NCI-H2227 (cell line): ENCODE measurements at regions not wholly inside any gene's neighbourhood (a gene's known extent, or its start where the extent isn't known, plus 50 kb on each side); places are given as distances from the start of the nearest gene placed in this dataset.
"Not testable (repeated sequence)": the region's sequence is repeated elsewhere in the genome, so short reads cannot be mapped to it uniquely, and the experiment has no call there.

ENCODE experiments used
- DNase-seq: peaks from one replicate; lab custom pipeline; 2025; ENCODE audit not compliant: unreplicated experiment; lab: John Stamatoyannopoulos, UW

DNA sequence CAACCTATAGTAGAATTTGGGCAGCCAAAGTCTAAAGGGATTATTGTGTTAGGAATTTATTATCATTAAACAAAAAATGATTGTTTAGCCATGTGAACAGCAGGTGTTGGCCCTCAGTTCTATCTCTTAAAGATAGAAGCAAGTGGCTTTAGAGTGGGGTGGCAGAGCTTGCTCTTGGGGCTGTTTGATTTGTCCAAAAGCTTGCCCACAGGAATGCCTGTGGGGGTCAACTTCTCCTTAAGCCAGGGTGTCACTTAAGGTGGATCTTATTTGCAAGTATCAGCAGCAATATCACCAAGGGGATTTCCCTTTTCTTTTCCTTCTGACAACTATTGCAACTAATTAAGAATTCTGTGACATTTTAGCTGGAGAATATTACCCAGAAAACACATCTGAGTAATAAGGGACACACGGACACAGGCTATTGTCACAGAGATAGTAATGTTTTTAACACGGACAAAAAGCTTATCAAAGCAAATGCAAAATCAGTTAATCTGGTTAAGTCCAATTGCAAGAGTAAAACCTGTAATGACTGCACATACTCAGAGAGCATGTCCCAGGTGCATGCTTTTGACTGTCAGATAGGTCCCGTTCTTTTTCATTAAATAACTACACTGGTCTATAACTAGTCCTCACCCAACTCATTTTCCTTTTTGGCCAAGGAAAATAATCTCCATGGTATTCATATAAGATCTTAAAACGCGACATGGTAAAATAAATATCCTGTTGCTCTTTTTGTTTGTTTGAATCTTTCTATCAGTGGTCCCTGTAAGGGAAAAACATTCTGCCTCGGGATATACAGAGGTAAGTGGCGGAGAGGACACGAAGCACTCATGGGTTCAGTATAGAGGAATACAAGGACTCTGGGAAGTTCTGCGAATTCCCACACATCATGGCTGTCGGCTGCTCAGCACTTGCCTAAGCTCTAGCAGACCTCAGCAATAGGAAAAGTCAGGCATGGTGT is 172.1 kb upstream of the RFC3 start:
- DNase-seq: no peak

DNA sequence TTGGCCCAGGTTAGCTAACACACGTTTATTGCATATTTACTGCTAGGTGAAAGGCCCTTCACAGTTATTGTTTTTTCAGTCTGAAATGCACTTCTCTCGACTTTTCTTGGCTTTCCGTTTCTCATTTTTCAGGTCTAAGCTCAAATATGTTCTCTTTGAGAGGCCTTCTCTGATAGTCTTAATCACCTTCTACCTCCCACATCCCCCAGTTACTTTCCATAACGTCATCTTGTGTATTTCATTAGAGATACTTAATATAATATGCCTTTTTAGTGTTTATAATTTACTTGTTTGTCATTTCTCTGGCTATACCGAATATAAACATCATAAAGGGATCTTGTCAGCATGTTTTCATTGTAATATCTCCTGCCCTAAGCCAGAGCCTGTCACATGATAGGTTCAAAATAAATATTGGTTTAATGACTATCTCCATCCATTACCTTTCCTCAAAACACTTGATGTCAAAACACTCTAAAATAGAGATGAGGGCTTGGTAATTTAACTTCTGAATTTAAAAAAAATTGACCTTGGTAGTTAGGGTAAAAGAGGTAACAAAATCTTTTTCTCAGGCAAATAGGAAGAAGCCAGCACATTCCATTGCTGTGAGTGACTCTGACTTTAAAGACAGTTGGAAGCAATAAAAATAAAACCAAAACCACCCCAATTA is 168.6 kb upstream of the RFC3 start:
- no peak for DNase-seq

DNA sequence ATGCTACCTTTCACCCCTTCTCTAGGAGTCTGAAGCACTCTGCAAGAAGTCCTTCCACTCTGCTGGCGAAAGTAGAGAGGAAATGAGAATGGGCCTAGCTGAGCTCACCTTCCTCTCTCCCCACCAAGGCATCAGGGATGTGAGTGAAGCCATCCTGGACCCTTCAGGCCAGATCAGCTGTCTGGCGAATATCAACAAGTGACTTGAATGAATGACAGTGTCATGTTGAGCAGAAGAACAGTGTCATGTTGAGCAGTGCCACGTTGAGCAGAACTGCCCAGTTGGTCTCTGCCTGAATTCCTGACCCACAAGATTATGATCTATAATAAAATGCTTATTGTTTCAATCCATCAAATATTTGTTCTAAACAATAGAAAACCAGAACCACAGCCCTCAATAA is 166.2 kb upstream of the RFC3 start:
- DNase-seq: no peak

DNA sequence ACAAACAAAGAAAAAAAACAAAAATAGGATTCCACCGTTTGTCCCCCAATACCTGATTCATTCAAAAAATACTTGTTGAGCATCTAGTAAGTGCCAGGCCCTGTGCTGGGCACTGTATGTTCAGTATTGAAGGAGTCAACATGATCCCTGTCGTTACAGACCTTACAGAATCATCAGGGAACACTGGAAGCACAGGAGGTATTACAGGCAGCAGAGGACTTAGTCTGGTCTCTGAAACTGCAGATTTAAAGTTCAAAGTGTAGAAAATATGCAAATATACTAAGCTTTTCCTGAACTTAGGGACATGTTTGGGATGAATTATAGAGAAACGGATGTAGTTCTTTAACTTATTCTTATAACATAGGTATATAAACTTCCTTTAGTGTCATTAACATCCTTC is 160.7 kb upstream of the RFC3 start:
- no peak for DNase-seq

DNA sequence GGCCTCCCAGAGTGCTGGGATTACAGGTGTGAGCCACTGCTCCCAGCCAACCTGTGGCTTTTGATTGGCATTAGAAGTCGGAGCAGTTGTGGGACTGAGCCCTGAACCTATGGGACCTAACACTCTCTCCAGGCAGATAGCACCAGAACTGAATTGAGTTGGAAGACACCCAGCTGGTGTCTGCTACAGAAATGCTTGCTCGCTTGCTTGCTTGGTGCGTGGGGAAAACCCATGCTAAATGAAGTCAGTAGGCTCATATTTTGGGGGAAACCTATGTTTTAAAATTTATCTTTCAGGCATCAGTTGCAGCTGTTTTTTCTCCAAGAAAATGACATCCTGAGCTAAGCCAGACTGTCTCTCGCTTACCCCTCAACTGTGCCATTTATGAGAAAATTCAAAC is 158.5 kb upstream of the RFC3 start:
- DNase-seq: no peak

DNA sequence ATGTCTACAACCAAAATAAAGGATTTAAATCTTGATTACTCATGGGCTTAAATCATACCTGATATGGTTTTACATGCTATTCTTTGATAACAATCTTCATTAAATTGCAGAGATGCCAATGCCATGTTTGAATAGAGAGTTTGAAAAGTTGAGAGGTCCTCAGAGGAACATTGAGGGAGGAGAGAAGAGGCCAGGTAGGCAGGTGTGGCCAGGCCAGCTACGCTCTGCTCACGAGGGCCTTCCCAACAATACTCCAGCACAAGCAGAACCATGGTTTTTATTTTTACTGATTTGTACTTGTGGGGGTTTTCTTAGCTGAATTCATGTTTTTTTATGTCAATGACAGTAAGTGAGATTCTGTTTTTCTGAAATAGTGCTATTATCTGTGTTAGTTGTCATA is 158.1 kb upstream of the RFC3 start:
- DNase-seq: no peak

DNA sequence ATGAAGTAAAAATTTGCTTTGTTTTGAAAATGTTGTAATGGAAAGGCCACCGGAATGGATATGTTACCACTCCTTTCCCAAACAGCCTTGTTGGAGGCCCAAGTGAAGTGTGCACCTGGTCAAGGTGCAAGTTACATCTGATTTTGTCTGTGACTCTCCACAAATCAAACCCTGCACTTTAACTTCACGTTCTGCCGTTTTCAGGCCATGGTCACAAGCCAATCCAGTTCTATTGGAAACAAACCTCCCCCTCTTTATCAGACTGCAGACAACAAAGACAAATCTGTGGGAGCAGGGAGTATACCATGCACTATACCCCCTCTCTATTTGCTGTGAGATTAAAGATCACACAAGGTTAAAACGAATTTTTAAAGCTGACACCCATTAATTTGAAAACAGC is 155.6 kb upstream of the RFC3 start:
- no peak for DNase-seq

DNA sequence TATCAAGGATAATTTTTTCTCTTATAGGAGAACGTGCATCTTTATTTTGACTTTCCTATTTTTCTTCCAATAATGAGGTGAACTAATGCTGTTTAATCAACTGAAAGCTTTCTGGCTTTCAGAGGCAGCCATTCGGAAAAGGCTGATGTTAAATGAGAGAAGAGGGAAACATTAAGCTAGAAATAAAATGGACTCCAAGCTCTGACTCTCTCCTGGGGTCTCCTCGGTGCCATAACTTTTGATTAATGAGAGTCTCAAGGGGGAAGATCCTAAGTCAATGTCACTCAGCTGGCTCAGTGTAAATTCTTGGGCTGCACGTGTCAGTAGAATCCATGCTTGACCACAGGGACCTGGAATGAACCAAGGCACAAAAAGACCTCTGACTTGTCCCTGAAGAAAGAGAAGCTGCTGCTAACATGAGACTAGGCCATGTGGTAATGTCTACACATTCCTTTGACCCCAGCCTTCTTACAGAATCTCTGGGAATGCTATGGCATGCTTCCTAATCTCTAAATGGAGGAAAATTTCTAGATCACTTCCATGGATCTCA is 152.2 kb upstream of the RFC3 start:
- no peak for DNase-seq

DNA sequence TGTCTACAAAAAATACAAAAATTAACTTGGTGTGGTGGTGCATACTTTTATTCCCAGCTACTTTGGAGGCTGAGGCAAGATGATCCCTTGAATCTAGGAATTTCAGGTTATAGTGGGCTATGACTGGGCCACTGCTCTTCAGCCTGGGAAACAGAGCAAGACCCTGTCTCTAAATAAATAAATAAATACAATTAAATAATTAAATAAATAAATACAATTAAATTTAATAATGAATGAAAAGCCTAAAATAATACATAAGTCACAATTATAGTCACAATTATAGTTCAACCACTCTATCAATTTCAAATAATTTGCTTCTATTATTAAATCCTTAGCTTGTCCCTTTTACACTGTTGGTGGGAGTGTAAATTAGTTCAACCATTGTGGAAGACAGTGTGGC is 146.4 kb upstream of the RFC3 start:
- DNase-seq: no peak

DNA sequence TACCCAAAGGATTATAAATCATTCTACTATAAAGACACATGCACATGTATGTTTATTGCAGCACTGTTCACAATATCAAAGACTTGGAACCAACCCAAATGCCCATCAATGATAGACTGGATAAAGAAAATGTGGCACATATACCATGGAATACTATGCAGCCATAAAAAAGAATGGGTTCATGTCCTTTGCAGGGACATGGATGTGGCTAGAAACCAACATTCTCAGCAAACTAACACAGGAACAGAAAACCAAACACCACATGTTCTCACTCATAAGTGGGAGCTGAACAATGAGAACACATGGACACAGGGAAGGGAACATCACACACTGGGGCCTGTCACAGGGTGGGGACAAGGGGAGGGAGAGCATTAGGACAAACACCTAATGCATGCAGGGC is 145.9 kb upstream of the RFC3 start:
- not testable (repeated sequence) for DNase-seq

DNA sequence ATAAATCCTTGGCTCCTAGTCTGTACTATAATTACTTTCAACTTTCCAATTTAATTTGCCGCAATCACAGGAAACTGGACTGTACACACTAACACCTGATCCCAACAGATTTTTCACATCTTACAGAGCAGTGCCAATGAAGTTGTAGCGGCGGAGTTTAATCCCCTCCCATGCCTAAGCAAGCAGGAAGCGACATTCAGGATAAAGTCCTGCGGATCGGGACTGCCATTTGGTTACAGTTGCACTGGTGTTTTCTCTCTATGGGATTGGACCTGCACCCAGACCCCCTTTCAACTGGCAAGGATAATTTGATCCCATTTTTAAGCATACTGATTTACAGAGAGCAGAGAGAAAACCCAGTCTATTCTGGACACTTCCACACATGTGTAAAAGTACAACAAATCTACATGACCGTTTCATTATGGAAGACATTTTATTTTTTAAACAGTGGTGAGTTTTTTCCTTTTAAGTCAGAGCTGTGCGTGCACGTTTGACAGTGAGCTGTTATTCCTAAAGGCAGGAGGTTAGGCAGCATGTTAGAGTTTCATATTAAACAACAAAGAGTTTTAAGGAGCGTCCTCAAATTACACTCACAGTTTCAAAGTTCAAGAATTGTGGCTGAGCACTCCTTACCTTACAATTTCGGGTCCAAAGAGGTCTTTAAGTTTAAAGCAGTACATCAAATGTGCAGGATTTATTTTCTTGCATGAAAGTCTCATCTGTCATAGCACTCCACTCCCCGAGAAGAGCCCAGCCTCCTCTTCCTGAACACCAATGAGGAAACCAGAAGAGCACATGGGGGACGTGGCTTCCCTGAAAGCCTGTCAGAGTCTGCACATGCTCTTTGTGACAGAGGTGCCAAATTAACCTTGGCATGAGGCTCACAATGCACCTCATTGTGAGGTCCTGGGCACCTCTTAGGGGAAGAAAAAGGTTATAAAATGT is 141.6 kb upstream of the RFC3 start:
- peak; percentile 27 for DNase-seq

DNA sequence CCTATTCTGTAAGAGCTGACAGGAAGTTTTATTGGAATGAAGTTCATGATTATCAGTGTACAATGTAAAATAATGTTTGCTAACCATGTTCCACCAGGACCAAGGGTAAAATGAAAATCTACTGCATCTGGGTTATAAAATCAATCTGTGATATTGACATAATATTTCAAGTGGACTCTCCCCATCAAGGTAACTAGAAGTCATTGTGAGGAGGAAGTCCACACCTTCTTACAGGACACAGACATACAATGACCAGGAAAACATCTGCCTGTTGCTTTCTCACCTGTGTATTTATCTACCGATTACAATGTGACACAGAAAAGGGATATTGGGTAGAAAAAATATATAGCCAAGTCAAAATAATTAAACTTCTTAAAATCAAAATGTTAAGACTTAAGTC is 140.7 kb upstream of the RFC3 start:
- DNase-seq: no peak

DNA sequence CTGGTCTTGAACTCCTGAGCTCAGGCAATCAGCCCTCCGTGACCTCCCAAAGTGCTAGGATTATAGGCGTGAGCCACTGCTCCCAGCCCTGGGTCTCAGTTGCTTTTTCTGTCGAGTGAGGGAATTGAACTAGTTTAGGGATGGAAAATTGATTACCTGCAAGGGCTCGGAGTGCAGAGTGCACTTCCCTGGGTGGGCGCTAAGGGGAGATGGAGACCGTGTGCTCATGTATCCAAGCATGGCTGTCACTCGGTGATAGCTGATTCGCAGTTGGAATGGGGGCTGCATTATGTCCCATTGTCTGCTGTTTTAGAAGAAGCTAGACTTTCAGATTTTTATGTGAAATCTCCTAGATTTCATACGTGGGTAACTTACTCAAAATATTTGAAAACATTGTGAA is 139.9 kb upstream of the RFC3 start:
- DNase-seq: no peak

DNA sequence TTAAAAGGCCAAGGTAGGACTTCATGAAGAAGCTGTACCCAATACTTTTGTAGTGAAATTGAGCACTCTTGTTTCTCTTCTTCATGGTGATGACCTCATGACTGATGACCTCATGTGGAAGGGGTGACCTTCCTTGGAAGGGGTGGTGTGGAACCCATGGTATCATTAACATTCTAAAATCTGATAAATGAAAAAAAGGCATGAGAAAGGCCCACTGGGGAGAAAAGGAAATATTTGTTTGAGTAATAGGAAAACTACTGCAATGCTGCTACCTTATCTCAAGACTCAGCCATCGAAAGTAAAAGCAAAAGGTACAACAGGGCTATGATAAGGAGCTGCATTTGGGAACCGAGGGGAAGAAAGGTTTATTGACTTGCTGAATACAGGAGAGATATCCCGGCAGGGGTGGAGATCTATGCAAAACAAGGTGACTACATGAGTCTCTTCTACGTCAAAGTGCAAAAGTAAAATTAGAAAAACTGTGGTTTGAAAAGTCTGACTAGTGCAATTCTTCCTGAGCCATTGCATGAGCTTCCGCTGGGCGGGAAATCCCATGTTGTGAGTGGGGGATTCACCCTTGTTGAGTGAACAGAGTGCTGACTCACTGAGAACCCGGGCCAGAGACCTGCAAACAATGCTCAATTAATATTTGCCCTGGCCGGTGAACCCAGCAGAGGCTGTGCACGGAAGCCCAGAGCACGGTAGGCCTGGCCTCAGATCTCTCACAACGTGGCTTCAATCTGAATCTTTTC is 138.9 kb upstream of the RFC3 start:
- no peak for DNase-seq

DNA sequence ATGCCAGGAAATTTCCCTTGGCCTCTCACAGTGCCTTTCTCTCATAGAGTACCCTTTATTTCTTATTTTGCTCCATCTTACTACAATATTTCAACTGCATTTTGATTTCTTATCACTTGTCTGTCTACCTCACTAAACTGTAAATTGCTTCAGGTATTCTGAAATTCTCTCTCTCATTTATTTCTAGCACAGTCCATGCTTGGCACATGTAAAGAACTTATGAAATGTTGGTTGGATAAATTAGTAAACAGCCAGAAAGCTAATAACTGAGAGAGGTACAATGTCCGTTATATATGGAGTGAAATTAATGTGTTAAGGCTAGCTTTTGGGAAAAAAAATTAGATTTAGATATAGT is 138.3 kb upstream of the RFC3 start:
- DNase-seq: no peak

DNA sequence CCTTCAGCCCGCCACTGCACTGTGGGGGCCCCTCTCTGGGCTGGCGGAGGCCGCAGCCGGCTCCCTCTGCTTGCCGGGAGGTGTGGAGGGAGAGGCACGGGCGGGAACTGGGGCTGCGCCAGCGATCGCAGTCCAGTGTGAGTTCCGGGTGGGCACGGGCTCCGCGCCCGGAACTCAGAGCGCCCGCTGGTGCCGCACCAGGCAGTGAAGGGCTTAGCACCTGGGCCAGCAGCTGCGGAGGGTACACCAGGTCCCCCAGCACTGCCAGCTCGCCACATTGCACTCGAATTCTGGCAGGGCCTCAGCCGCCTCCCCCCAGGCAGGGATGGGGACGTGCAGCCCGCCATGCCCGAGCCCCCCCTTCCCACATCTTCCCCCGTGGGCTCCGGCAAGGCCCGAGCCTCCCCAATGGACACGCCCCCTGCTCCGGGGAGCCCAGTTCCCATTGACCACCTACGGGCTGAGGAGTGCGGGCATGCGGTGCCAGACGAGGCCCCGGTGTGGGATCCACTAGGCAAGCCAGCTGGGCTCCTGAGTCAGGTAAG is 135.9 kb upstream of the RFC3 start:
- no peak for DNase-seq

DNA sequence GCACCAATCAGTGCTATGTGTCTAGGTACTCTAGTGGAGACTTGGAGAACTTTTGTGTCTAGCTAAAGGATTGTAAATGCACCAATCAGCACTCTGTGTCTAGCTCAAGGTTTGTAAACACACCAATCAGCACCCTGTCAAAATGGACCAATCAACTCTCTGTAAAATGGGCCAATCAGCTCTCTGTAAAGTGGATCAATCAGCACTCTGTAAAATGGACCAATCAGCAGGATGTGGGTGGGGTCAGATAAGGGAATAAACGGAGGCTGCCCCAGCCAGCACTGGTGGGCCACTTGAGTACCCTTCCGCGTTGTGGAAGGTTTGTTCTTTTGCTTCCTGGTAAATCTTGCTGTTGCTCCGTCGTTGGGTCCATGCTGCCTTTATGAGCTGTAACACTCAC is 135.3 kb upstream of the RFC3 start:
- DNase-seq: not testable (repeated sequence)

DNA sequence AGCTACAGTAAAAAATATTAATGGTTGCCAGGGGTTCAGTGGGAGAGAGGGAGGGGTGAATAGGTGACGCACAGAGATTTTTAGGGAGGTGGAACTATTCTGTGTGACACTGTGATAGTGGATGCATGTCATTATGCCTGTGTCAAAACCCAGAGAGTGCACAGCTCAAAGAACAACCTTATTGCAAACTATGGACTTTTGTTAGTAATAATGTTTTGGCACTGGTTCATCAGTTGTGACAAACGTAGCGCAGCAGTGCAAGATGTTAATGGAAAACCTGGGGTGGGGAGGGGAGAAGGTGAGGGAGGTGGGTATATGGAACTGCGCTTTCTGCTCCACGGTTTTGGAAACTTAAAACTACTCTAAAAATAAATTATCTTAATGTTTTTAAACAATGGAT is 134.6 kb upstream of the RFC3 start:
- no peak for DNase-seq

DNA sequence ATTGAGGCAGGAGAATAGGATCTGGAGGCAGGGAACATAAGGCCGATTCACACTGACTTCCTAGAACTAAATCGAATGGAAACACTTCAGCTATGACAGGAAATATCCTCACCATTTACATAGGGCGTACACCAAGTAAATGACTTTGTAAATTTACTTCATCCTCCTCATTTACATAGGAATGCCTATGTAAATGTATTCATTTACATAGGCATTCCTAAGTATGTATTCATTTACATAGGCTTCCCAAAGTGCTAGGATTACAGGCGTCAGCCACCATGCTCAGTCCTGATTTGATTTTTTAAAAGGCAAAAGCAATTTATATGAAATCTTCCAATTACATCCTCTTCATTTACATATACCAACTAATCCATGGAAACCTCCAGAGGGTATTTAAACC is 133.1 kb upstream of the RFC3 start:
- no peak for DNase-seq

DNA sequence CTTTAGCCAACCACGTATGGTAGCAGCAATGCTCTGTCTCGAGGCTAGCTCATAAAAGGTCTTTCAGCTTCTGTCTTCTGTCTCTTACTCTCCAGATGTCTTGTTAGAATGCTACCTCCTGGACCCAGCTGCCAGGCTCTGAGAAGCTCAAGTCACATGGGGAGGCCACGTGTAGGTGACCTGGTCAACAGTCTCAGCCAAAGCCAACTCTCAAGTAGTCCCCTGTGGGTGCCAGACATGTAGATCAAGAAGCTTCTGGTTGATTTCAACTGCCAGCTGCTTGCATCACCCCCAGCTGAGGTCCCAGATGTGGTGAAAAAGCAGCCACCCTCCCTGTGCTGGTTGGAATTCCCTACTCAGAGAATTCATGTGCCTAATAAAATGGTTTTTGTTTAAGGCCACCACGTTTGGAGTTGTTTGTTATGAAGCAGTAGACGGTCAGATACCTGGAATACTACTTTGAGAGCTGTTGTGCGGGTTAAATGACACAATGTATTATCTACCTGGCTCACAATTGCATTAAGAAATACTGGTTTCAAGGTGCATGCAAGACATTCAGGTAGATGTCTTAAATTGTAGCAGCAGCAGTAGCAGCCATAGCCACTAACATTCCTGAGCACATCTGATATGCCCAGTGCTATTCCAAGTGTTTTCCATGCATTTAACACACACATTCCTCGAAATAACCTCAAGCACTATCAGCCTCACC is 131.0 kb upstream of the RFC3 start:
- no peak for DNase-seq
